ENCODE measurements at regions not wholly inside any gene's neighbourhood (a gene's known extent, or its start where the extent isn't known, plus 50 kb on each side); places are given as distances from the start of the nearest gene placed in this dataset.

DNA sequence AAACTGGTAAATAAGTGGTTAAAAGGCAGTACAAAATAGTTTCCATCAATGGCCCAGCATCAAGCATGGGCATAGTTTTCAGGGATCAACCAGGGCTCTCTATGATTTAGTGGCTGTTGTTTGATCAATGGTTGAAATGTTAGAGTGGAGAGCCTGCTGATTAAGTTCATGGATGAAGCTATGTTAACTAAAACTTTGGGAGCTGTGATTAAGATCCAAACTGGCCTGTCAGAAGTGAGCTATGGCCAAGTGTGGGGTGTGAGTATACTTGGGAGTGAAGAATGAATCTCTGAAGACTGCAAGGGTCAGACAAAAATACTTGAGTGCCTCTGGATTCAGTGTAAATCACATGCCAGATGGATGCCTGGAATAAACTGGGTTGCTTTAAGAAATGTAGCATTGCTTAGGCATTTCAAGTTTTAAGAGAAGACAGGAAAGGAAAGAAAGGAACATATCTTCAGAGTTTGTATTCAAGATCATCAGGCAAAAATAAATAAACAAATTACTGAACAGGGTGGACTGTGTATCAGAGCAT, 422.2 kb upstream of the ADAMTS9 start:
- DNase-seq: no peak

DNA sequence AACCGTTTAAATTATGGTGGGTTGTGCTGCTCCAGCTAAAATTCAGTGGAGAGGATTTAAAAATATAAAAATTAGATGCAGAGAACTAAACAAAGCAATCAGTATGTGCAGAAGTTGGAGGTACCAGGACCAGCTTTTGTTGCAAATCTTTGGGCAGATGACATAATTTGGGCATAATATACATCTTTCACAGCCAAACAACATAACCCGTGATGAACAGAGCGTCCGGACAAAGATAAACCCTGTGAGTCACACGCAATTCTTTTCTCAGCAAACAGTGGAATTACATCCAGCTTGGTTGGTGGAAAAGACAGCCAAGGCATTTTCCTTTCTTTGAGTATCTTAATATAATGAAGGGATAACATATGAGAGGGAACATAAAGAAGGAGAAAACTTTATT, 419.4 kb upstream of the ADAMTS9 start:
- Mint-ChIP-seq H3K36me3 (ENCODE audit: low read depth) (no peaks in the 10 kb centered on the region), H3K4me3 (no peak overlapping the region), H3K27me3 (ENCODE audit: insufficient read depth) (no peaks in the 10 kb centered on the region), H3K9me3 (peaks cover 2% of the 10 kb centered on the region), H3K27ac (no peak overlapping the region), H3K4me1 (no peaks in the 10 kb centered on the region)
- Histone ChIP-seq H3K9me3 (ENCODE audit: control insufficient read depth, low read length) (no peaks in the 10 kb centered on the region), H3K9ac (ENCODE audit: extremely low read depth, low read length, poor library complexity, severe bottlenecking) (no peak overlapping the region), H3K36me3 (ENCODE audit: control insufficient read depth, insufficient read depth, low read length) (no peaks in the 10 kb centered on the region), H3K4me1 (ENCODE audit: control insufficient read depth, insufficient read depth, low read length) (no peaks in the 10 kb centered on the region), H3K27ac (ENCODE audit: low read depth, low read length) (no peak overlapping the region), H3K4me3 (ENCODE audit: low read length) (no peak overlapping the region), H3K27me3 (ENCODE audit: control insufficient read depth, insufficient read depth, low read length, poor library complexity, severe bottlenecking) (no peaks in the 10 kb centered on the region)
- 75 to 88% methylated on average over 2 to 5 of the region's 5 CpGs for WGBS, 2 experiments (ENCODE audit: insufficient coverage in 1 of 2, insufficient read length in 1 of 2)
- TF ChIP-seq, protein P1, sequence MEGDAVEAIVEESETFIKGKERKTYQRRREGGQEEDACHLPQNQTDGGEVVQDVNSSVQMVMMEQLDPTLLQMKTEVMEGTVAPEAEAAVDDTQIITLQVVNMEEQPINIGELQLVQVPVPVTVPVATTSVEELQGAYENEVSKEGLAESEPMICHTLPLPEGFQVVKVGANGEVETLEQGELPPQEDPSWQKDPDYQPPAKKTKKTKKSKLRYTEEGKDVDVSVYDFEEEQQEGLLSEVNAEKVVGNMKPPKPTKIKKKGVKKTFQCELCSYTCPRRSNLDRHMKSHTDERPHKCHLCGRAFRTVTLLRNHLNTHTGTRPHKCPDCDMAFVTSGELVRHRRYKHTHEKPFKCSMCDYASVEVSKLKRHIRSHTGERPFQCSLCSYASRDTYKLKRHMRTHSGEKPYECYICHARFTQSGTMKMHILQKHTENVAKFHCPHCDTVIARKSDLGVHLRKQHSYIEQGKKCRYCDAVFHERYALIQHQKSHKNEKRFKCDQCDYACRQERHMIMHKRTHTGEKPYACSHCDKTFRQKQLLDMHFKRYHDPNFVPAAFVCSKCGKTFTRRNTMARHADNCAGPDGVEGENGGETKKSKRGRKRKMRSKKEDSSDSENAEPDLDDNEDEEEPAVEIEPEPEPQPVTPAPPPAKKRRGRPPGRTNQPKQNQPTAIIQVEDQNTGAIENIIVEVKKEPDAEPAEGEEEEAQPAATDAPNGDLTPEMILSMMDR (conservative IDR thresholded peaks at IDR 0.05): no peak
- DNase-seq: no peak

More for the DNA sequence above, 422.2 kb upstream of the ADAMTS9 start:
- H3K27me3 Mint-ChIP-seq (ENCODE audit: insufficient read depth): no peaks in the 10 kb centered on the region
- Histone ChIP-seq H3K27ac (ENCODE audit: low read depth, low read length) (no peak overlapping the region), H3K4me1 (ENCODE audit: control insufficient read depth, insufficient read depth, low read length) (no peaks in the 10 kb centered on the region), H3K9me3 (ENCODE audit: control insufficient read depth, low read length) (no peaks in the 10 kb centered on the region), H3K4me3 (ENCODE audit: low read length) (no peak overlapping the region), H3K27me3 (ENCODE audit: control insufficient read depth, insufficient read depth, low read length, poor library complexity, severe bottlenecking) (no peaks in the 10 kb centered on the region), H3K9ac (ENCODE audit: extremely low read depth, low read length, poor library complexity, severe bottlenecking) (no peak overlapping the region), H3K36me3 (ENCODE audit: control insufficient read depth, insufficient read depth, low read length) (no peaks in the 10 kb centered on the region)
- no peak overlapping the region for H3K27ac Mint-ChIP-seq
- TF ChIP-seq, protein P1 (conservative IDR thresholded peaks at IDR 0.05): no peak
- no peaks in the 10 kb centered on the region for H3K36me3 Mint-ChIP-seq (ENCODE audit: low read depth)
- no peaks in the 10 kb centered on the region for H3K9me3 Mint-ChIP-seq
- no peak overlapping the region for H3K4me3 Mint-ChIP-seq
- no peaks in the 10 kb centered on the region for H3K4me1 Mint-ChIP-seq

DNA sequence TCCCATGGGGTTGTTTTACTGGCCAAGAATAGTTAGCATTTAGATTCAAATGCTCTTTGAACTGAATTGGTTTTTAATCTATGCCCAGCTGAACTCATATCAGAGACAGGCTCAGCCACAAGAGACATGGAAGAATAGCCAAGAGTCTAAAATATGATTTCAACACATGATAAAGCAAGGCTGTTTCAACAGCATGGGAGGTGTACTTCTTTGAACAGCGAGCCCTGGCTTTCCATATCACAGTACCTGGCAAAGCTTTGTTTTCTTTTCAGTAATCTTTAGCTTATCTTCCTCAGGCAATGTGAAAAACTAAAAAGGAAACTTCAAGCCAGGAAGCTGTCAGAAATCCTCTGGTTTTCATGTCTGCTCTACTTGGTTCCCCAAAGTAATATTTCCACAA, 413.6 kb upstream of the ADAMTS9 start:
- Histone ChIP-seq H3K9me3 (ENCODE audit: control insufficient read depth, low read length) (no peaks in the 10 kb centered on the region), H3K9ac (ENCODE audit: extremely low read depth, low read length, poor library complexity, severe bottlenecking) (no peak overlapping the region), H3K27me3 (ENCODE audit: control insufficient read depth, insufficient read depth, low read length, poor library complexity, severe bottlenecking) (no peaks in the 10 kb centered on the region), H3K36me3 (ENCODE audit: control insufficient read depth, insufficient read depth, low read length) (no peaks in the 10 kb centered on the region), H3K4me1 (ENCODE audit: control insufficient read depth, insufficient read depth, low read length) (peaks cover 5% of the 10 kb centered on the region), H3K27ac (ENCODE audit: low read depth, low read length) (no peak overlapping the region), H3K4me3 (ENCODE audit: low read length) (no peak overlapping the region)
- peaks cover 2% of the 10 kb centered on the region for H3K9me3 Mint-ChIP-seq
- no peak overlapping the region for H3K4me3 Mint-ChIP-seq
- TF ChIP-seq, protein P1 (conservative IDR thresholded peaks at IDR 0.05): no peak
- no peak for DNase-seq
- H3K27ac Mint-ChIP-seq: no peak overlapping the region
- H3K27me3 Mint-ChIP-seq (ENCODE audit: insufficient read depth): no peaks in the 10 kb centered on the region
- 79 to 90% methylated on average over 1 of the region's 1 CpG for WGBS, 2 experiments (ENCODE audit: insufficient coverage in 1 of 2, insufficient read length in 1 of 2)
- no peaks in the 10 kb centered on the region for H3K36me3 Mint-ChIP-seq (ENCODE audit: low read depth)
- H3K4me1 Mint-ChIP-seq: peaks cover 7% of the 10 kb centered on the region

All from endodermal cell (in vitro differentiated cells).